Vagina (tissue), 2 donors: ENCODE measurements at regions not wholly inside any gene's neighbourhood (a gene's known extent, or its start where the extent isn't known, plus 50 kb on each side); places are given as distances from the start of the nearest gene placed in this dataset.

Experiments used
- DNase-seq, 2 donors: peaks; one replicate each; pipeline ENCODE4 v3.0.0-alpha.2; 2017; ENCODE audit errors: extremely low spot score in 2 of 2
- H3K27ac ChIP-seq: fragments of 200-600 bp; sonication (generic); one replicate; pipeline ENCODE4 v1.5.1; 2019
- H3K27me3 ChIP-seq: fragments of 200-600 bp; sonication (generic); one replicate; pipeline ENCODE4 v1.5.1; 2019
- H3K36me3 ChIP-seq, 2 donors: fragments of 200-600 bp; sonication (generic); one replicate each; pipeline ENCODE4 v1.5.1; 2017 to 2019
- H3K4me1 ChIP-seq: fragments of 200-600 bp; sonication (generic); one replicate; pipeline ENCODE4 v1.5.1; 2019
- H3K4me3 ChIP-seq, 2 donors: fragments of 200-600 bp; sonication (generic); 1 replicate in 1 of 2; 2 replicates in 1 of 2; pipeline ENCODE4 v1.5.1; 2016 to 2019
- H3K9me3 ChIP-seq: fragments of 200-600 bp; sonication (generic); one replicate; pipeline ENCODE4 v1.5.1; 2019
- CTCF ChIP-seq, 3 experiments: fragments of 450-650 bp in 2 of 3; fragments of 200-600 bp in 1 of 3; sonication (generic) in 1 of 3; IDR thresholded peaks; one replicate each; pipeline ENCODE4 v1.5.1; 2017 to 2019; ENCODE audit warnings: antibody characterized with exemption in 3 of 3, mild to moderate bottlenecking in 2 of 3, moderate library complexity in 2 of 3
- POLR2A ChIP-seq, 2 donors: fragments of 450-650 bp; IDR thresholded peaks; one replicate each; pipeline ENCODE4 v1.6.1; 2017; ENCODE audit warnings: antibody characterized with exemption in 2 of 2, mild to moderate bottlenecking in 2 of 2, moderate library complexity in 2 of 2
- POLR2AphosphoS5 ChIP-seq, 2 donors: sonication (generic); formaldehyde crosslinking; IDR thresholded peaks; one replicate each; pipeline ENCODE4 v1.9.0; 2017; ENCODE audit warnings: antibody characterized with exemption in 2 of 2, mild to moderate bottlenecking in 2 of 2, low read depth in 1 of 2; ENCODE audit not compliant: insufficient read depth in 1 of 2
- intact Hi-C: fragments of 100-400 bp; cut with DNase I; formaldehyde crosslinking; loops from one replicate; pipeline ENCODE4 v1.15.1; 2023

GRCh38 chr6:11486959-11487358, 50.6 kb upstream of the TMEM170B start:
- no peak for DNase-seq
- TF ChIP-seq CTCF (IDR thresholded peaks at IDR 0.05) (no peak), POLR2AphosphoS5 (IDR thresholded peaks at IDR 0.05; ENCODE audit: insufficient read depth in 1 of 2, low read depth in 1 of 2) (no peak), POLR2A (IDR thresholded peaks at IDR 0.05) (no peak)
- H3K4me1 ChIP-seq, result no peaks in the 10 kb centered on the region
- H3K36me3 ChIP-seq, result no peaks in the 10 kb centered on the region
- H3K27me3 ChIP-seq, result no peaks in the 10 kb centered on the region
- H3K4me3 ChIP-seq, result no peak overlapping the region
- no peak overlapping the region for H3K27ac ChIP-seq
- intact Hi-C loops, result no loop called here
- H3K9me3 ChIP-seq, result no peaks in the 10 kb centered on the region

GRCh38 chr6:11486486-11486885, 51.1 kb upstream of the TMEM170B start:
- Histone ChIP-seq H3K27me3 (no peaks in the 10 kb centered on the region), H3K4me1 (no peaks in the 10 kb centered on the region), H3K9me3 (no peaks in the 10 kb centered on the region), H3K36me3 (no peaks in the 10 kb centered on the region), H3K27ac (no peak overlapping the region), H3K4me3 (no peak overlapping the region)
- DNase-seq, result no peak
- intact Hi-C loops, result no loop called here
- TF ChIP-seq POLR2AphosphoS5 (IDR thresholded peaks at IDR 0.05; ENCODE audit: insufficient read depth in 1 of 2, low read depth in 1 of 2) (no peak), CTCF (IDR thresholded peaks at IDR 0.05) (no peak), POLR2A (IDR thresholded peaks at IDR 0.05) (no peak)

- no peak for TF ChIP-seq CTCF (IDR thresholded peaks at IDR 0.05)
Measured at GRCh38 chr6:11486051-11486450, 51.5 kb upstream of the TMEM170B start.

GRCh38 chr6:11485271-11485670, 52.3 kb upstream of the TMEM170B start:
- Histone ChIP-seq H3K9me3 (no peaks in the 10 kb centered on the region), H3K27me3 (no peaks in the 10 kb centered on the region), H3K27ac (no peak overlapping the region), H3K4me3 (no peak overlapping the region), H3K36me3 (no peaks in the 10 kb centered on the region), H3K4me1 (no peaks in the 10 kb centered on the region)
- no peak for TF ChIP-seq POLR2AphosphoS5 (IDR thresholded peaks at IDR 0.05; ENCODE audit: insufficient read depth in 1 of 2, low read depth in 1 of 2)
- no peak for TF ChIP-seq CTCF (IDR thresholded peaks at IDR 0.05)
- no peak for TF ChIP-seq POLR2A (IDR thresholded peaks at IDR 0.05)
- intact Hi-C loops, result no loop called here
- no peak for DNase-seq

More at GRCh38 chr6:11486051-11486450, 51.5 kb upstream of the TMEM170B start:
- Histone ChIP-seq H3K4me1 (no peaks in the 10 kb centered on the region), H3K27me3 (no peaks in the 10 kb centered on the region), H3K9me3 (no peaks in the 10 kb centered on the region), H3K4me3 (no peak overlapping the region), H3K27ac (no peak overlapping the region), H3K36me3 (no peaks in the 10 kb centered on the region)
- intact Hi-C loops, result no loop called here
- DNase-seq, result no peak

- Histone ChIP-seq H3K27ac (no peak overlapping the region), H3K4me1 (no peaks in the 10 kb centered on the region), H3K4me3 (no peak overlapping the region), H3K27me3 (no peaks in the 10 kb centered on the region), H3K9me3 (no peaks in the 10 kb centered on the region), H3K36me3 (no peaks in the 10 kb centered on the region)
- no peak for DNase-seq
- TF ChIP-seq CTCF (IDR thresholded peaks at IDR 0.05), result no peak
- no peak for TF ChIP-seq POLR2AphosphoS5 (IDR thresholded peaks at IDR 0.05; ENCODE audit: insufficient read depth in 1 of 2, low read depth in 1 of 2)
- TF ChIP-seq POLR2A (IDR thresholded peaks at IDR 0.05), result no peak
- intact Hi-C loops, result no loop called here
Measured at GRCh38 chr6:11484441-11484840, 53.1 kb upstream of the TMEM170B start.
